HepG2 (cell line): ENCODE measurements at regions not wholly inside any gene's neighbourhood (a gene's known extent, or its start where the extent isn't known, plus 50 kb on each side); places are given as distances from the start of the nearest gene placed in this dataset.
A peak's percentile ranks its signal among the peaks of the same experiment; 100 is the strongest.

Source experiments
- FOSL2 ChIP-seq: sonication (generic); formaldehyde crosslinking; IDR thresholded peaks from 2 replicates; pipeline ENCODE4 v1.4.0; 2020; ENCODE audit warnings: missing genetic modification reagents
- FOXA3 ChIP-seq: IDR thresholded peaks from 2 replicates; pipeline ENCODE4 v1.6.1; 2016; ENCODE audit warnings: missing genetic modification reagents, missing compliant biosample characterization
- GFI1 ChIP-seq: sonication (generic); formaldehyde crosslinking; IDR thresholded peaks from 2 replicates; pipeline ENCODE4 v1.5.0; 2020; ENCODE audit warnings: missing genetic modification reagents, mild to moderate bottlenecking, borderline replicate concordance
- KLF16 ChIP-seq, 2 experiments: sonication (generic) in 1 of 2; formaldehyde crosslinking in 1 of 2; IDR thresholded peaks; 2 replicates each; pipeline versions ENCODE4 v1.6.1 to v1.8.0; 2016 to 2023; ENCODE audit warnings: missing genetic modification reagents in 2 of 2, missing compliant biosample characterization in 1 of 2
- POGZ ChIP-seq: sonication (generic); formaldehyde crosslinking; IDR thresholded peaks from 2 replicates; pipeline ENCODE4 v1.4.0; 2020; ENCODE audit warnings: mild to moderate bottlenecking, missing genetic modification reagents
- POLR2AphosphoS2 ChIP-seq: IDR thresholded peaks from 2 replicates; pipeline ENCODE4 v1.6.1; 2011; ENCODE audit warnings: low read depth, low read length, improper control_type of control experiment
- THAP9 ChIP-seq: sonication (generic); formaldehyde crosslinking; IDR thresholded peaks from 2 replicates; pipeline ENCODE4; 2020; ENCODE audit warnings: missing genetic modification reagents, mild to moderate bottlenecking, borderline replicate concordance
- ZNF34 ChIP-seq: sonication (generic); formaldehyde crosslinking; IDR thresholded peaks from 2 replicates; pipeline ENCODE4 v1.4.0; 2020; ENCODE audit warnings: mild to moderate bottlenecking, missing genetic modification reagents, borderline replicate concordance
- ZNF383 ChIP-seq: sonication (generic); formaldehyde crosslinking; IDR thresholded peaks from 2 replicates; pipeline ENCODE4 v1.4.0; 2020; ENCODE audit warnings: missing genetic modification reagents, mild to moderate bottlenecking, borderline replicate concordance
- ZSCAN12 ChIP-seq: sonication (generic); formaldehyde crosslinking; IDR thresholded peaks from 2 replicates; pipeline ENCODE4 v1.9.0; 2021; ENCODE audit warnings: mild to moderate bottlenecking, missing genetic modification reagents
- TF ChIP-seq, protein P1 (sequence below): fragments of 450-650 bp; IDR thresholded peaks from 2 replicates; pipeline ENCODE4 v1.6.1; 2016
- TF ChIP-seq, protein P2 (sequence below): sonication (generic); formaldehyde crosslinking; IDR thresholded peaks from 2 replicates; pipeline ENCODE4 v1.5.0; 2020; ENCODE audit warnings: mild to moderate bottlenecking, missing genetic modification reagents

GRCh38 chr2:200221055-200221955 is 85.2 kb upstream of the SPATS2L start (continued):
- no peak for TF ChIP-seq THAP9 (CRISPR knock-in tag)
- TF ChIP-seq KLF16 (CRISPR knock-in tag; IDR thresholded peaks at IDR 0.05): peak in 1 of 2 experiments; percentile 86; a peak in 2 of 4 replicates
- TF ChIP-seq POGZ (CRISPR knock-in tag): peak; percentile 87
- TF ChIP-seq ZSCAN12 (CRISPR knock-in tag): no peak
- no peak for TF ChIP-seq POLR2AphosphoS2
- TF ChIP-seq GFI1: peak; percentile 99
- peak; percentile 97 for TF ChIP-seq FOXA3 (CRISPR knock-in tag)
- TF ChIP-seq, protein P1, sequence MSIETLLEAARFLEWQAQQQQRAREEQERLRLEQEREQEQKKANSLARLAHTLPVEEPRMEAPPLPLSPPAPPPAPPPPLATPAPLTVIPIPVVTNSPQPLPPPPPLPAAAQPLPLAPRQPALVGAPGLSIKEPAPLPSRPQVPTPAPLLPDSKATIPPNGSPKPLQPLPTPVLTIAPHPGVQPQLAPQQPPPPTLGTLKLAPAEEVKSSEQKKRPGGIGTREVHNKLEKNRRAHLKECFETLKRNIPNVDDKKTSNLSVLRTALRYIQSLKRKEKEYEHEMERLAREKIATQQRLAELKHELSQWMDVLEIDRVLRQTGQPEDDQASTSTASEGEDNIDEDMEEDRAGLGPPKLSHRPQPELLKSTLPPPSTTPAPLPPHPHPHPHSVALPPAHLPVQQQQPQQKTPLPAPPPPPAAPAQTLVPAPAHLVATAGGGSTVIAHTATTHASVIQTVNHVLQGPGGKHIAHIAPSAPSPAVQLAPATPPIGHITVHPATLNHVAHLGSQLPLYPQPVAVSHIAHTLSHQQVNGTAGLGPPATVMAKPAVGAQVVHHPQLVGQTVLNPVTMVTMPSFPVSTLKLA: peak; percentile 81
- 0 out of 2 replicates have a peak, but pooled peaks have one; percentile 74 for TF ChIP-seq ZNF383 (CRISPR knock-in tag)
- TF ChIP-seq, protein P2, sequence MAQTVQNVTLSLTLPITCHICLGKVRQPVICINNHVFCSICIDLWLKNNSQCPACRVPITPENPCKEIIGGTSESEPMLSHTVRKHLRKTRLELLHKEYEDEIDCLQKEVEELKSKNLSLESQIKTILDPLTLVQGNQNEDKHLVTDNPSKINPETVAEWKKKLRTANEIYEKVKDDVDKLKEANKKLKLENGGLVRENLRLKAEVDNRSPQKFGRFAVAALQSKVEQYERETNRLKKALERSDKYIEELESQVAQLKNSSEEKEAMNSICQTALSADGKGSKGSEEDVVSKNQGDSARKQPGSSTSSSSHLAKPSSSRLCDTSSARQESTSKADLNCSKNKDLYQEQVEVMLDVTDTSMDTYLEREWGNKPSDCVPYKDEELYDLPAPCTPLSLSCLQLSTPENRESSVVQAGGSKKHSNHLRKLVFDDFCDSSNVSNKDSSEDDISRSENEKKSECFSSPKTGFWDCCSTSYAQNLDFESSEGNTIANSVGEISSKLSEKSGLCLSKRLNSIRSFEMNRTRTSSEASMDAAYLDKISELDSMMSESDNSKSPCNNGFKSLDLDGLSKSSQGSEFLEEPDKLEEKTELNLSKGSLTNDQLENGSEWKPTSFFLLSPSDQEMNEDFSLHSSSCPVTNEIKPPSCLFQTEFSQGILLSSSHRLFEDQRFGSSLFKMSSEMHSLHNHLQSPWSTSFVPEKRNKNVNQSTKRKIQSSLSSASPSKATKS (CRISPR knock-in tag): peak; percentile 31; the same call in 1 of the 2 replicates
- peak; percentile 75; the same call in 1 of the 2 replicates for TF ChIP-seq ZNF34 (CRISPR knock-in tag)
- TF ChIP-seq FOSL2 (CRISPR knock-in tag): peak; percentile 80
